K562 (cell line): ENCODE measurements at regions not wholly inside any gene's neighbourhood (a gene's known extent, or its start where the extent isn't known, plus 50 kb on each side); places are given as distances from the start of the nearest gene placed in this dataset.

Experiments
- ATAC-seq: fragments of 200-7000 bp; cut with Tn5 transposase; 3 replicates; pipeline ENCODE4 v1.9.1; 2020; ENCODE audit warnings: moderate library complexity
- BruUV-seq: library from RNA; stranded (reverse); fragments of 400-500 nt; replicated peaks from 2 replicates; lab custom pipeline; 2021; lab: Mats Ljungman, UMichigan
- CTCF ChIA-PET: fragments of 300-600 bp; formaldehyde crosslinking; extraction: SDS; loops from one replicate; lab custom pipeline; 2021; ENCODE audit warnings: low intra/inter-chr PET ratio; lab: Yijun Ruan, JAX
- POLR2A ChIA-PET: fragments of 300-600, 350-650 bp; sonication (Branson Sonifier 250); formaldehyde crosslinking; extraction: SDS; loops from one replicate; lab custom pipeline; 2021; ENCODE audit warnings: antibody characterized with exemption, inconsistent platforms; lab: Yijun Ruan, JAX
- DNase-seq, 4 experiments: peaks; one replicate each; pipeline versions ENCODE4 v3.0.0 to v3.0.0-alpha.2; 2011 to 2018; ENCODE audit warnings: low spot score in 3 of 4, mixed read lengths in 3 of 4; ENCODE audit errors: extremely low read depth in 1 of 4
- FAIRE-seq: peaks from 2 replicates; lab custom pipeline; 2011; peaks lifted over from hg19 to GRCh38; lab: Jason Lieb, UNC
- H2AFZ ChIP-seq: 2 replicates; pipeline ENCODE4 v1.6.0; 2011; ENCODE audit warnings: low read depth, low read length, control low read depth, inconsistent platforms
- H3K27ac ChIP-seq: fragments of 200-600 bp; 3 replicates; pipeline ENCODE4 v1.8.0; 2011; ENCODE audit warnings: low read depth, mild to moderate bottlenecking, control low read depth, inconsistent platforms, low read length, moderate library complexity, mixed read lengths; ENCODE audit errors: extremely low read depth
- H3K27me3 ChIP-seq, 2 experiments: fragments of 300-600 bp in 1 of 2; 2 replicates in 1 of 2; 3 replicates in 1 of 2; pipeline versions ENCODE4 v1.6.0 to v1.8.0; 2011; ENCODE audit warnings: inconsistent platforms in 2 of 2, low read length in 2 of 2, mild to moderate bottlenecking in 1 of 2, mixed read lengths in 1 of 2, moderate library complexity in 1 of 2; ENCODE audit not compliant: control insufficient read depth in 2 of 2, insufficient read depth in 2 of 2
- H3K36me3 ChIP-seq: fragments of 300-600 bp; 3 replicates; pipeline ENCODE4 v1.8.0; 2011; ENCODE audit warnings: mild to moderate bottlenecking, low read length, inconsistent platforms; ENCODE audit not compliant: control insufficient read depth, insufficient read depth
- H3K4me1 ChIP-seq, 2 experiments: fragments of 200-600 bp in 1 of 2; replicated peaks in 1 of 2; 2 replicates in 1 of 2; 3 replicates in 1 of 2; pipeline versions ENCODE4 v1.5.1 to v1.8.0; 2011; ENCODE audit warnings: inconsistent platforms in 2 of 2, low read length in 2 of 2, mild to moderate bottlenecking in 1 of 2, mixed read lengths in 1 of 2, moderate library complexity in 1 of 2; ENCODE audit not compliant: control insufficient read depth in 2 of 2, insufficient read depth in 2 of 2
- H3K4me2 ChIP-seq: 2 replicates; pipeline ENCODE4 v1.6.1; 2011; ENCODE audit warnings: low read length, control low read depth, inconsistent platforms, mixed read lengths; ENCODE audit not compliant: insufficient read depth
- H3K4me3 ChIP-seq: fragments of 200-600 bp; sonication (generic), shearing (Covaris generic); 2 replicates; pipeline ENCODE4 v1.5.1; 2016; ENCODE audit warnings: control low read depth, inconsistent platforms
- H3K79me2 ChIP-seq: fragments of 200-600 bp; 3 replicates; pipeline ENCODE4 v1.8.0; 2011; ENCODE audit warnings: low read length, inconsistent platforms; ENCODE audit not compliant: control insufficient read depth, insufficient read depth
- H3K9ac ChIP-seq, 2 experiments: 2 replicates each; pipeline versions ENCODE4 v1.6.0 to v1.6.1; 2011; ENCODE audit warnings: low read depth in 2 of 2, low read length in 2 of 2, control low read depth in 1 of 2, inconsistent platforms in 1 of 2, mild to moderate bottlenecking in 1 of 2, mixed read lengths in 1 of 2; ENCODE audit not compliant: insufficient read depth in 1 of 2
- H3K9me1 ChIP-seq: one replicate; pipeline ENCODE4 v1.6.0; 2011; ENCODE audit warnings: inconsistent platforms, mild to moderate bottlenecking, low read length, moderate library complexity; ENCODE audit not compliant: control insufficient read depth, insufficient read depth
- H3K9me3 ChIP-seq: replicated peaks from 2 replicates; pipeline ENCODE4 v1.5.1; 2011; ENCODE audit warnings: low read depth, low read length, inconsistent platforms; ENCODE audit not compliant: control insufficient read depth, insufficient read depth
- H4K20me1 ChIP-seq: replicated peaks from 2 replicates; pipeline ENCODE4 v1.6.1; 2011; ENCODE audit warnings: low read length, inconsistent platforms, mixed read lengths; ENCODE audit not compliant: control insufficient read depth, insufficient read depth
- ARID2 ChIP-seq: fragments of 450-650 bp; IDR thresholded peaks from 2 replicates; pipeline ENCODE4 v1.6.1; 2017; ENCODE audit warnings: antibody characterized with exemption, mild to moderate bottlenecking
- NONO ChIP-seq, 2 experiments: fragments of 200-400 bp in 1 of 2; fragments of 450-650 bp in 1 of 2; formaldehyde crosslinking in 1 of 2; IDR thresholded peaks; 2 replicates each; pipeline ENCODE4 v1.6.1; 2017; ENCODE audit warnings: low read depth in 2 of 2, mild to moderate bottlenecking in 2 of 2, moderate library complexity in 2 of 2, low read length in 1 of 2
- PTBP1 ChIP-seq: fragments of 200-400 bp; formaldehyde crosslinking; IDR thresholded peaks from 2 replicates; pipeline ENCODE4 v1.6.1; 2017; ENCODE audit warnings: low read depth, low read length
- STAT5A ChIP-seq: IDR thresholded peaks from 2 replicates; pipeline ENCODE4 v1.6.1; 2012; ENCODE audit warnings: low read length, inconsistent platforms, borderline replicate concordance
- TEAD2 ChIP-seq: fragments of 450-650 bp; IDR thresholded peaks from 2 replicates; pipeline ENCODE4 v1.6.1; 2016; ENCODE audit warnings: missing genetic modification characterization, control low read depth, missing compliant biosample characterization
- ZNF217 ChIP-seq: sonication (generic); formaldehyde crosslinking; IDR thresholded peaks from 2 replicates; pipeline ENCODE4 v1.8.0; 2022; ENCODE audit warnings: mild to moderate bottlenecking, missing genetic modification reagents
- ZNF253 ChIP-seq: fragments of 250-450 bp; sonication (Bioruptor Pico); conservative IDR thresholded peaks from 2 replicates; pipeline ENCODE4 v1.6.1; 2021; ENCODE audit warnings: mild to moderate bottlenecking
- ZNF764 ChIP-seq: fragments of 250-450 bp; sonication (Bioruptor Pico); IDR thresholded peaks from 2 replicates; pipeline ENCODE4 v1.4.0; 2020; ENCODE audit warnings: low read depth, mild to moderate bottlenecking, moderate library complexity
- WGBS: fragments of 100-300 bp; shearing (Covaris generic); methylation state at CpG from one replicate; pipeline ENCODE4 v1.1.6; 2016; ENCODE audit warnings: low coverage, mixed read lengths; ENCODE audit not compliant: insufficient coverage; ENCODE audit errors: missing lambda C conversion rate; 5-methylcytosine and 5-hydroxymethylcytosine counted together
- in situ Hi-C: fragments of 300-500 bp; cut with MboI; formaldehyde crosslinking; loops from 4 replicates; pipeline ENCODE4 v1.15.0; 2018; ENCODE audit warnings: inconsistent platforms, mixed read lengths
- intact Hi-C: fragments of 100-400 bp; cut with micrococcal nuclease; formaldehyde crosslinking; loops from 2 replicates; pipeline ENCODE4 v1.14.2; 2022
- TF ChIP-seq, protein P1 (sequence below): IDR thresholded peaks from 2 replicates; pipeline ENCODE4 v1.6.1; 2011; ENCODE audit not compliant: insufficient read length; ENCODE audit errors: extremely low read depth
- TF ChIP-seq, protein P2 (sequence below): fragments of 450-650 bp; IDR thresholded peaks from 2 replicates; pipeline ENCODE4 v1.6.1; 2018; ENCODE audit warnings: mild to moderate bottlenecking, low read depth; ENCODE audit not compliant: partially characterized antibody

DNA sequence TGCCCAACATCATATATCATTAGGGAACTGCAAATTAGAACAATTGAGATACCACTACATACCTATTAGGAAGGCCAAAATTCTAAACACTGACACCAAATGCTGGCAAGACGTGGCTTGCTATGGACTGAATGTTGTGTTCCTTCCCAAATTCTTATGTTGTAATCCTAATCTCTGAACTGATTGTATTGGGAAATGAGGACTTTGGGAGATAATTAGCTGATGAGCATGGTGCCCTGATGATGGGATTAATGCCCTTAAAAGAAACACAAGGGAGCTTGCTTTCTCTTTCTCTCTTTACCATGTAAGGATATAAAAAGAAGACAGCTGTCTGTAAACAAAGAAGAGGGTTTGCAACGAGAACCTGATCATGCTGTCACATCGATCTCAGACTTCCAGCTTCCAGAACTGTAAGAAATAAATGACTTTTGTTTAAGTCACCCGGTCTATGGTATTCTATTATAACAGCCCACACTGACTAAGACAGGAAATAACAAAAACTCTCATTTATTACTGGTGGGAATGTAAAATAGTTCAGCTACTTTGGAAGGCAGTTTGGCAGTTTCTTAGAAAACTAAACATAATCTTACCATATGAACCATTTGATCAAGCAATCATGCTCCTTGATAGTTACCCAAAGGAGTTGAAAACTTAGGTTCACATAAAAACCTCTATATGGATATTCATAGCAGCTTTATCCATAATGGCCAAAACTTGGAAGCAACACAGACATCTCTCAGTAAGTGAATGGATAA is 458.3 kb upstream of the CBLB start:
- H3K9ac ChIP-seq = no peak overlapping the region
- H3K4me1 ChIP-seq = no peaks in the 10 kb centered on the region
- no peaks in the 10 kb centered on the region for H4K20me1 ChIP-seq
- H3K36me3 ChIP-seq = no peaks in the 10 kb centered on the region
- TF ChIP-seq TEAD2 (tag) (no peak), ARID2 (no peak), ZNF253 (no peak), PTBP1 (no peak), ZNF764 (CRISPR knock-in tag) (no peak), ZNF217 (CRISPR knock-in tag) (no peak), STAT5A (no peak), NONO (IDR thresholded peaks at IDR 0.05; ENCODE audit: low read depth in 2 of 2, low read length in 1 of 2) (no peak)
- TF ChIP-seq, protein P1, sequence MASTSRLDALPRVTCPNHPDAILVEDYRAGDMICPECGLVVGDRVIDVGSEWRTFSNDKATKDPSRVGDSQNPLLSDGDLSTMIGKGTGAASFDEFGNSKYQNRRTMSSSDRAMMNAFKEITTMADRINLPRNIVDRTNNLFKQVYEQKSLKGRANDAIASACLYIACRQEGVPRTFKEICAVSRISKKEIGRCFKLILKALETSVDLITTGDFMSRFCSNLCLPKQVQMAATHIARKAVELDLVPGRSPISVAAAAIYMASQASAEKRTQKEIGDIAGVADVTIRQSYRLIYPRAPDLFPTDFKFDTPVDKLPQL = no peak
- TF ChIP-seq, protein P2, sequence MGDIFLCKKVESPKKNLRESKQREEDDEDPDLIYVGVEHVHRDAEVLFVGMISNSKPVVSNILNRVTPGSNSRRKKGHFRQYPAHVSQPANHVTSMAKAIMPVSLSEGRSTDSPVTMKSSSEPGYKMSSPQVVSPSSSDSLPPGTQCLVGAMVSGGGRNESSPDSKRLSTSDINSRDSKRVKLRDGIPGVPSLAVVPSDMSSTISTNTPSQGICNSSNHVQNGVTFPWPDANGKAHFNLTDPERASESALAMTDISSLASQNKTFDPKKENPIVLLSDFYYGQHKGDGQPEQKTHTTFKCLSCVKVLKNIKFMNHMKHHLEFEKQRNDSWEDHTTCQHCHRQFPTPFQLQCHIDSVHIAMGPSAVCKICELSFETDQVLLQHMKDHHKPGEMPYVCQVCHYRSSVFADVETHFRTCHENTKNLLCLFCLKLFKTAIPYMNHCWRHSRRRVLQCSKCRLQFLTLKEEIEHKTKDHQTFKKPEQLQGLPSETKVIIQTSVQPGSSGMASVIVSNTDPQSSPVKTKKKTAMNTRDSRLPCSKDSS = no peak
- H3K4me3 ChIP-seq = no peak overlapping the region
- DNase-seq (no peak), FAIRE-seq (no peak), ATAC-seq (no peak)
- in situ Hi-C loops (no loop called here), intact Hi-C loops (no loop called here)
- no TSS peak for BruUV-seq
- H3K27me3 ChIP-seq = no peaks in the 10 kb centered on the region
- WGBS = 0% methylated on average over 4 of the region's 4 CpGs
- POLR2A ChIA-PET = no interaction called here
- H3K27ac ChIP-seq = no peak overlapping the region
- H3K9me3 ChIP-seq = no peaks in the 10 kb centered on the region
- no peaks in the 10 kb centered on the region for H3K79me2 ChIP-seq
- H3K9me1 ChIP-seq = no peaks in the 10 kb centered on the region
- CTCF ChIA-PET = no interaction called here
- no peak overlapping the region for H2AFZ ChIP-seq
- no peak overlapping the region for H3K4me2 ChIP-seq
